HG02642 (cell line): ENCODE measurements at regions not wholly inside any gene's neighbourhood (a gene's known extent, or its start where the extent isn't known, plus 50 kb on each side); places are given as distances from the start of the nearest gene placed in this dataset.

Source experiments
- ATAC-seq: cut with Tn5 transposase; IDR thresholded peaks from one replicate; pipeline ENCODE4 v1.9.1; 2021; ENCODE audit warnings: mild to moderate bottlenecking; ENCODE audit not compliant: unreplicated experiment, poor library complexity

DNA sequence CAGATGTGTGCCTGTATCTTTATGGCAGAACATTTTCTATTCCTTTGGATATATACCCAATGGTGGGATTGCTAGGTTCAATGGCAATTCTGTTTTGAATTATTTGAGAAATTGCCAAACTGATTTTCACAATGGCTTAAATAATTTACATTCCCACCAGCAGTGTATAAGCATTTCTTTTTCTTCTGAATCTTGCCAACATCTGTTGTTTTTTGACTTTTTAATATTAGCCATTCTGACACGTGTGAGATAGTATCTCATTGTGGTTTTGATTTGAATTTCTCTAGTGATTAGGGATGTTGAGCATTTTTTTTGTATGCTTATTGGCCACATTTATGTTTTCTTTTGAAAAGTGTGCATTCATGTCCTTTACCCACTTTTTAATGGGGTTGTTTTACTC, 864.3 kb upstream of the ADAMTS5 start:
- ATAC-seq, result no peak

GRCh38 chr21:27827972-27828371, 861.1 kb upstream of the ADAMTS5 start:
- ATAC-seq, result no peak

DNA sequence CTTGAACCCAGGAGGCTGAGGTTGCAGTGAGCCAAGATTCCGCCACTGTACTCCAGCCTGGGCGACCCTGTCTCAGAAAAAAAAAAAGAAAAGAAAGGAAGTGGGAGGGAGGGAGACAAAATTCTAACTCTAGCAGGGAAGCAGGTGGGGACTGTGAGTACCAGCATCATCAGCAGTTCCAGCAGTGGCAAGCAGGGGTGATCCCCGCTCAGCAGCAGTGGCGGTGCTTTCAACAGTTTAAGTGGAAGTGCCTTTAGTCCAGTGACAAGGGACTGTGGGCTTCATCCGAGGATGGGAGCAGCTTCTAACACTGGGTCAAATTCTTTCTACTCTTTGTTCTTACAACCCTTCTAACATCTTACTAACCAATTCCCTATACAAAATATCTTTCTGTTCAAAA, 858.1 kb upstream of the ADAMTS5 start:
- ATAC-seq, result no peak

DNA sequence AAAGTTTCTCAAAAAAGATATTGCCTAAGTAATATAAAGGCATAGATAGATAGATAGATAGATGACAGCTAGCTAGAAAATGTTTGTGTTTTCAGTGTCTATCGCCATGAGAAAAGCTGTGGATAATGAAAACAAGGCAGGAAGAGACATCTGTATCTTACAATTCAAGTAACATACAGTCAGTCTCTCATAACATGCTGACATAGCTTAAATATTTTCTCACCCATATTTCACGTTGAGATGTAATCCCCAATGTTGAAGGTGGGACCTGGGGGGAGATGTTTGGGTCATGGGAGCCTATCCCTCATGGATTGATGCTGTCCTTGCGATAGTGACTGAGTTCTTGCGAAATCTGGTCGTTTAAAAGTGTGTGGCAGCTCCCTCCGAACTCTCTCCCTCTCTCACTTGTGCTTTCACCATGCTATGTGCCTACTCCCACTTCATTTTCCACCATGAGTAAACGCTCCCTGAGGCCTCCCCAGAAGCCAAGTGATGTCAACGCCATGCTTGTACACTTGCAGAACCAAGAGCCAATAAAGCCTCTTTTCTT, 856.8 kb upstream of the ADAMTS5 start:
- ATAC-seq, result no peak

GRCh38 chr21:27820342-27820741, 853.5 kb upstream of the ADAMTS5 start:
- no peak for ATAC-seq

DNA sequence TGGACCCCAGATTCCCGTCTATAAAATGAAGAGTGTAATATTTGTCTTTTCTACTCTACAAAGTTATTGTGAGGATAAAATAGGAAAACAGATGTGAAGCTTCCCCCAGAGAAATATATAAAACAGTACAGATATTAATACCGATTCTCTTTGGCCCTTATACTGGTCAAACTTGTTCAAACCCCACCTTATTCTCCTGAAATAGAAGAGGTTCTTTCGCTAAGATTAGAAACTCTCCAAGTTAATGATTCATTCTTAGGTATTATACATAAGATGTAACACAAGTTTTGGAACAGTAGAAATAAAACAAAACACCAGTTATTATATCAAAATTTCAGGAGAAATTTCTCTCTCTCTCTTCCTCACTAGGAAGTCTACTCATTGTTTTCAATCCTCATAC, 852.4 kb upstream of the ADAMTS5 start:
- no peak for ATAC-seq

- ATAC-seq, result no peak
Observed at GRCh38 chr21:27818847-27819246, 852.0 kb upstream of the ADAMTS5 start.

DNA sequence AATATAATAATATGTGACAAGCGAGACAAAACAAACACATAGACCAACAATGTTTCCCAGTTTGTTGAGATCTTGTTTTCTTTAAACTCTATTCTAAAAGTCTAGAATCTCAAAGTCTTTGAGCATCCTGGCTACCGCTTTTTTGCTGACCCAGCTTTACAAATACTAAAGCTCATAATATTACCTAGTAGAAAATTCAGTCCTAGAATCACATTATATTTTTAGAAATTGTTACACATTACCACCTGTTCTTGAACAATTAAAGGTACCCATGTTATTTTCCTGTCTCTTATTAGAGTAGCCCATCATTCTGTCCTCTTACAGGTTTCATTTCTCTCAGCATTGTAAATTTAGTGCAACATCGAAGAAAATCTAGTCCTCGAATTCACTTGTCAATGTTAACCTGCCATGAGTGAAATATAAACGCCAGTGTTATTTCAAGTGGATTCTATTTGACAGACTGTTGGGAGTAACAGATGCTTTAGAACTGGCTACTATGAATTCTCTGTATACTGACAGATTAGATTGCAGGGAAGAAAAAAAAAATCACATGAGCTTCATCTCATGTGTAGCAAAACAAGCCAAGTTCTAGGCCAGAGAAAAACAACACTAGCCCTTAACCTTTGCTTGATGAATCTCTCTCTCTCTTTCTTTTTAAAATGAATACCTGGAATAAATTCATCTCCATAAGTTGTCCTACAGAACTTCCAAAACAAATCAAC, 851.2 kb upstream of the ADAMTS5 start:
- no peak for ATAC-seq

GRCh38 chr21:27817074-27817473, 850.2 kb upstream of the ADAMTS5 start:
- ATAC-seq, result no peak

- ATAC-seq, result no peak
Observed at GRCh38 chr21:27816301-27816700, 849.4 kb upstream of the ADAMTS5 start.

GRCh38 chr21:27814226-27814625, 847.3 kb upstream of the ADAMTS5 start:
- no peak for ATAC-seq

DNA sequence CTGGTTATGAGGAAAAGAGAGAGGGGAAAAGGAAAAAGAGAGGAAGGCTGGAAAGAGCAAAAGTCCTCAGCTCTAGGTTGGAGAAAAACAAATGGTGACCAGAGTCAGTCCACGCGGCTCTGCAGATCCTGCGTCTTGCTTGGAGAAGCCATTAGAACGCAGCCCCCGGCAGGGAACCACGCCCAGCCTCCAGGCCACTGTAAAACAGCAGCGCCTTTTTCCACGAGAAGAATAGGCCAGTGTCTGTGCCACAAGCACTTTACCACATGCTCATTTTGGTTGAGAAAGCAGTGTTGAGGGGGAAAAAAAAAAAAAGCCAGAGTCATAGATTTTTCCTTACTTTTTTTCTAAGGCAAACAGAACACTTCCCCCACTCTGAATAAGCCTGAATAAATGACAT, 846.9 kb upstream of the ADAMTS5 start:
- no peak for ATAC-seq

GRCh38 chr21:27813344-27813743, 846.5 kb upstream of the ADAMTS5 start:
- ATAC-seq, result no peak

GRCh38 chr21:27812279-27812678, 845.4 kb upstream of the ADAMTS5 start:
- ATAC-seq, result no peak

DNA sequence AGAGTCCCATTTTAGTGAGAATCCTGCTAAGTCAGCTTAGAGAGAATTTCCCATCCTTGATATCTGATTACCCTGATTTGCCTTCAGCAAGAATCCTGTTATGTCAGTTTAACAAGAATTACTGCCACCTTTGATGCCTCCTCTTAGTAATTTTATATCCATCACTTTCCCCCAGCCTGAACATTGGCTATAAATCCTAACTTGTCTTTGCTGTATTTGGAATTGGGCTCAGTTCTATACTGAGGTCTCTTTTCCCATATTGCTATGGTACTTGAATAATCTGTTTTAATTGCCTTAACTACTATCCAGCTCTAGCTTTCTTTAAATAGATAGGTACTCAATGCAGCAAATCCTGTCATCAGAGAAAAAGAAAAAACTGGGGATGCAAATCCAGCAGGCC, 842.0 kb upstream of the ADAMTS5 start:
- no peak for ATAC-seq

DNA sequence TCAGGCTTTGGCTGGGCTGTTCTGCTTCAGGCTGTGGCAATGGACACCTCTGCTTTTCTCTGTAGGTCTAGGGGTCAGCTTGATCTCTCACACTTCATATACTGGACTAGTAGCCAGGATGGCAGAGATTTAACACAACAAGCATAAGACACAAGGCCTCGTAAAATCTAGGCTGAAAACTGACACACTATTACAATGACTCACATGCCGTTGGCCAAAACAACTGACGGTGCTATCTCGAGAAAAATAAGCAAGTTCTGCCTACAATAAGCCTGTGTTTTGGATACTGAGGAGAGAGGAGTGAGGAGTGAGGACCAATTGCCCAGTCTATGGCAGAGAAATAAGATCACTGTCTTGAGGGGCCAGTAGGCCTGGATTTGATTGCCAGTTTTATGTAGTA, 840.7 kb upstream of the ADAMTS5 start:
- ATAC-seq, result no peak

- no peak for ATAC-seq
Observed at GRCh38 chr21:27806281-27806680, 839.4 kb upstream of the ADAMTS5 start.

GRCh38 chr21:27805696-27806095, 838.8 kb upstream of the ADAMTS5 start:
- no peak for ATAC-seq

- ATAC-seq, result no peak
Observed at GRCh38 chr21:27804515-27804914, 837.6 kb upstream of the ADAMTS5 start.

GRCh38 chr21:27803571-27803970, 836.7 kb upstream of the ADAMTS5 start:
- ATAC-seq, result no peak

DNA sequence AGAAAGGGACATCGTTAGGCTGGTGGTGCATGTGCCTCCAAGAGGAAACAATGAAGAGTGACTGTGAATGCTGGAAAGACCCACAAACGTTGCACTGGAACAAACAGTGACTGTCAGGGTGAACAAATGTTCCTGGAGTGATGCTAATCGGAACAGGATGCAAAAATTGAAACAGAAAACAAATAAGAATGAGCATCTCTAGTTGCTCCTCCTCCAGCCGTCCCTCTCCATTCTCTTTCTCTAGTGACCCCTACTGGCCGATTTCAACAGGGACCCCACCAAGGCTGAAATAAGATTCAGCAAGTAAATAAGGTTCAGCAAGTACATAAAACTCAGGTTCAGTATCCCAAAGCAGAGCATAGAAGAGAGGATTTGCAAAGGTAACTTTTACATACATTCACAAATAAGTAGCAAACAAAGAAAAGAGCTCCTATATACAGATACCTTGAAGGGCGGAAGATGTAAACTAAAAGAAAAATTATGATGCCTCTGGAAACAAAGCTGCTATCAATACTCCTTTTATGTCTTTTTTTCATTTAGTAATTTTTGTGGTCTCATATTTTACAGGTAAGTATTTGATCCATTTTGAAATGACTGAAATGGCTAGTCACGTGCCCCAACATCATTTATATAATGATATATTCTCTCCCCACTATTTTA, 836.1 kb upstream of the ADAMTS5 start:
- no peak for ATAC-seq

- no peak for ATAC-seq
Observed at GRCh38 chr21:27799861-27800260, 833.0 kb upstream of the ADAMTS5 start.
